ENCODE measurements at regions not wholly inside any gene's neighbourhood (a gene's known extent, or its start where the extent isn't known, plus 50 kb on each side); places are given as distances from the start of the nearest gene placed in this dataset.

DNA sequence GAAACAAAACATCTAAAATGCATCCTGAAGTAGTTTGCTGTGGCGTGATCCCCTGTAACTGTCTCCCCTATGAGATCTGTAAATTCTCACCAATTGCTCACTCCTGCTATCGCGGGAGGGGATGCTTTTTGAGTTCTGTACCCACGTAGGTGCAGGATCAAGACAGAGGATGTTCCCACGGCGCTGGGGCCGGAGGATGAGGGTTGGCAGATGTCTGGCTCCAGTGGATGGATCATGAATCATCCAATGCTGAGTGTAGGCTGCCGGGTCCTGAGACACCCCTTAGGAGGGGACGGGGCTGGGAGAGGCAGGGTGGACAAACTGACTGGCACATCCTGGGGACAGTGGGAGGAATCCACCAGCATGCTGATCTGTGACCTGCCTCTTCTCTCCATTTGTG, 224.4 kb downstream of the USP6NL start:
- no peaks in the 10 kb centered on the region for H3K36me3 Mint-ChIP-seq (ENCODE audit: low read depth)
- no peak for ATAC-seq
- no peak overlapping the region for H3K27ac Mint-ChIP-seq
- H3K9me3 Mint-ChIP-seq: no peaks in the 10 kb centered on the region
- H3K27me3 Mint-ChIP-seq: no peaks in the 10 kb centered on the region
- no peak for DNase-seq
- H3K4me1 Mint-ChIP-seq: no peaks in the 10 kb centered on the region
- H3K4me3 Mint-ChIP-seq: no peak overlapping the region
